H1 (cell line): ENCODE measurements at regions not wholly inside any gene's neighbourhood (a gene's known extent, or its start where the extent isn't known, plus 50 kb on each side); places are given as distances from the start of the nearest gene placed in this dataset.

ENCODE experiments used
- CTCF ChIA-PET: fragments of 300-600 bp; sonication (Branson Sonifier 250); formaldehyde crosslinking; loops from one replicate; lab custom pipeline; 2021; ENCODE audit not compliant: partially characterized antibody; lab: Charles Lee
- POLR2A ChIA-PET: fragments of 300-600 bp; sonication (Branson Sonifier 250); formaldehyde crosslinking; loops from one replicate; lab custom pipeline; 2021; ENCODE audit warnings: inconsistent platforms; ENCODE audit not compliant: partially characterized antibody; lab: Charles Lee
- DNase-seq, 2 experiments: peaks; one replicate each; pipeline versions ENCODE4 v3.0.0 to v3.0.0-alpha.2; 2010 to 2022; ENCODE audit warnings: low spot score in 2 of 2, low read depth in 1 of 2, mixed read lengths in 1 of 2
- FAIRE-seq: peaks from 2 replicates; lab custom pipeline; 2011; peaks lifted over from hg19 to GRCh38; lab: Jason Lieb, UNC
- H2AFZ ChIP-seq: 2 replicates; pipeline ENCODE4 v1.8.1; 2012; ENCODE audit warnings: low read length, inconsistent platforms
- H2AK5ac ChIP-seq: 2 replicates; pipeline ENCODE4 v1.6.1; 2013; ENCODE audit warnings: low read depth, low read length
- H2BK120ac ChIP-seq: replicated peaks from 2 replicates; pipeline ENCODE3; 2013; ENCODE audit warnings: low read depth, low read length, inconsistent platforms
- H2BK12ac ChIP-seq: 2 replicates; pipeline ENCODE4 v1.6.1; 2013; ENCODE audit warnings: low read depth, low read length
- H2BK15ac ChIP-seq: 2 replicates; pipeline ENCODE4 v1.6.1; 2013; ENCODE audit warnings: low read length
- H2BK20ac ChIP-seq: 2 replicates; pipeline ENCODE4 v1.6.1; 2013; ENCODE audit warnings: low read length
- H2BK5ac ChIP-seq: 2 replicates; pipeline ENCODE4 v1.6.1; 2013; ENCODE audit warnings: low read depth, low read length
- H3K14ac ChIP-seq: 2 replicates; pipeline ENCODE4 v1.6.1; 2013; ENCODE audit warnings: inconsistent platforms; ENCODE audit not compliant: insufficient read length
- H3K18ac ChIP-seq: 2 replicates; pipeline ENCODE4 v1.6.1; 2013; ENCODE audit warnings: low read length; ENCODE audit errors: extremely low read depth
- H3K23ac ChIP-seq: 2 replicates; pipeline ENCODE4 v1.6.1; 2013; ENCODE audit warnings: inconsistent platforms; ENCODE audit not compliant: insufficient read length
- H3K23me2 ChIP-seq: 2 replicates; pipeline ENCODE4 v1.6.1; 2013; ENCODE audit warnings: low read depth, low read length
- H3K27ac ChIP-seq: 2 replicates; pipeline ENCODE4 v1.6.1; 2011; ENCODE audit warnings: low read depth, low read length, inconsistent platforms
- H3K27me3 ChIP-seq, 4 experiments: replicated peaks in 1 of 4; 1 replicate in 1 of 4; 2 replicates in 3 of 4; pipeline versions ENCODE4 v1.6.1 to v1.8.1; 2011 to 2013; ENCODE audit warnings: low read length in 3 of 4, mild to moderate bottlenecking in 3 of 4, inconsistent platforms in 2 of 4, mixed read lengths in 2 of 4, moderate library complexity in 1 of 4; ENCODE audit not compliant: control insufficient read depth in 3 of 4, insufficient read depth in 3 of 4; ENCODE audit errors: extremely low read depth in 1 of 4
- H3K36me3 ChIP-seq, 4 experiments: 2 replicates each; pipeline versions ENCODE4 v1.6.1 to v1.8.1; 2011 to 2013; ENCODE audit warnings: mild to moderate bottlenecking in 4 of 4, low read length in 3 of 4, moderate library complexity in 2 of 4, control low read depth in 1 of 4, inconsistent platforms in 1 of 4; ENCODE audit not compliant: insufficient read depth in 4 of 4, control insufficient read depth in 2 of 4
- H3K4ac ChIP-seq: replicated peaks from 2 replicates; pipeline ENCODE3; 2013; ENCODE audit warnings: low read length, low read depth, mixed read lengths, inconsistent platforms; ENCODE audit not compliant: insufficient read length
- H3K4me1 ChIP-seq, 4 experiments: replicated peaks in 1 of 4; 1 replicate in 1 of 4; 2 replicates in 3 of 4; pipeline versions ENCODE4 v1.6.1 to v1.8.1; 2011 to 2013; ENCODE audit warnings: low read length in 3 of 4, inconsistent platforms in 2 of 4, mixed read lengths in 1 of 4; ENCODE audit not compliant: insufficient read depth in 4 of 4, control insufficient read depth in 3 of 4
- H3K4me2 ChIP-seq, 2 experiments: 2 replicates each; pipeline versions ENCODE4 v1.6.1 to v1.8.1; 2011 to 2013; ENCODE audit warnings: low read depth in 2 of 2, low read length in 2 of 2, control low read depth in 1 of 2, inconsistent platforms in 1 of 2, mild to moderate bottlenecking in 1 of 2; ENCODE audit not compliant: insufficient read depth in 1 of 2
- H3K4me3 ChIP-seq, 4 experiments: fragments of 200-600, 300-600 bp in 1 of 4; sonication (generic), shearing (Covaris generic), sonication (Bioruptor Twin) in 1 of 4; 2 replicates each; pipeline versions ENCODE4 v1.5.1 to v1.8.1; 2011 to 2016; ENCODE audit warnings: low read length in 4 of 4, low read depth in 3 of 4, control low read depth in 2 of 4, inconsistent platforms in 2 of 4, mild to moderate bottlenecking in 2 of 4, mixed read lengths in 1 of 4, moderate library complexity in 1 of 4; ENCODE audit not compliant: insufficient read depth in 2 of 4; ENCODE audit errors: extremely low read depth in 1 of 4
- H3K56ac ChIP-seq: replicated peaks from 2 replicates; pipeline ENCODE3; 2013; ENCODE audit warnings: low read depth, mild to moderate bottlenecking, mixed read lengths, low read length, inconsistent platforms; ENCODE audit not compliant: insufficient read length
- H3K79me1 ChIP-seq: 2 replicates; pipeline ENCODE4 v1.6.1; 2013; ENCODE audit warnings: low read depth, low read length, control low read depth
- H3K79me2 ChIP-seq, 2 experiments: 2 replicates each; pipeline versions ENCODE4 v1.6.1 to v1.8.1; 2012 to 2013; ENCODE audit warnings: low read length in 2 of 2, mild to moderate bottlenecking in 2 of 2, inconsistent platforms in 1 of 2; ENCODE audit not compliant: insufficient read depth in 2 of 2, control insufficient read depth in 1 of 2
- H3K9ac ChIP-seq, 4 experiments: replicated peaks in 1 of 4; 1 replicate in 1 of 4; 2 replicates in 3 of 4; pipeline versions ENCODE4 v1.6.1 to v1.8.1; 2011 to 2013; ENCODE audit warnings: low read depth in 3 of 4, low read length in 3 of 4, control low read depth in 2 of 4, mild to moderate bottlenecking in 2 of 4, moderate library complexity in 2 of 4, inconsistent platforms in 1 of 4; ENCODE audit errors: extremely low read depth in 1 of 4
- H3K9me3 ChIP-seq, 2 experiments: 2 replicates each; pipeline versions ENCODE4 v1.6.1 to v1.8.1; 2012 to 2013; ENCODE audit warnings: mild to moderate bottlenecking in 2 of 2, moderate library complexity in 2 of 2, control low read depth in 1 of 2, inconsistent platforms in 1 of 2, low read depth in 1 of 2, low read length in 1 of 2, mixed read lengths in 1 of 2; ENCODE audit not compliant: insufficient read depth in 2 of 2
- H4K20me1 ChIP-seq, 2 experiments: replicated peaks in 1 of 2; 2 replicates each; pipeline versions ENCODE3 to v1.8.1; 2011 to 2013; ENCODE audit warnings: inconsistent platforms in 2 of 2, low read length in 2 of 2, mild to moderate bottlenecking in 1 of 2; ENCODE audit not compliant: insufficient read depth in 2 of 2, control insufficient read depth in 1 of 2
- H4K5ac ChIP-seq: 2 replicates; pipeline ENCODE4 v1.6.1; 2013; ENCODE audit warnings: low read length, low read depth, mixed read lengths, inconsistent platforms; ENCODE audit not compliant: insufficient read length
- H4K8ac ChIP-seq: 2 replicates; pipeline ENCODE4 v1.8.0; 2013; ENCODE audit warnings: mild to moderate bottlenecking, moderate library complexity, low read length, inconsistent platforms; ENCODE audit not compliant: insufficient read depth; ENCODE audit errors: extremely low read depth
- H4K91ac ChIP-seq: replicated peaks from 2 replicates; pipeline ENCODE3; 2013; ENCODE audit warnings: low read length, mixed read lengths, inconsistent platforms; ENCODE audit not compliant: insufficient read length
- CHD1 ChIP-seq: IDR thresholded peaks from 2 replicates; pipeline ENCODE4 v1.6.1; 2012; ENCODE audit warnings: low read depth, low read length, improper control_type of control experiment
- NRF1 ChIP-seq: IDR thresholded peaks from 2 replicates; pipeline ENCODE4 v1.6.1; 2011; ENCODE audit warnings: mild to moderate bottlenecking, low read depth, low read length, improper control_type of control experiment
- RAD21 ChIP-seq, 2 experiments: IDR thresholded peaks in 1 of 2; conservative IDR thresholded peaks in 1 of 2; 2 replicates each; pipeline ENCODE4 v1.6.1; 2011; ENCODE audit warnings: low read depth in 2 of 2, low read length in 2 of 2, improper control_type of control experiment in 1 of 2, inconsistent platforms in 1 of 2, mild to moderate bottlenecking in 1 of 2, moderate library complexity in 1 of 2
- RFX5 ChIP-seq: IDR thresholded peaks from 2 replicates; pipeline ENCODE4 v1.6.1; 2011; ENCODE audit warnings: low read depth, low read length, improper control_type of control experiment, borderline replicate concordance
- SAP30 ChIP-seq: fragments of 300-600 bp; sonication (generic); IDR thresholded peaks from 2 replicates; pipeline ENCODE4 v1.7.1; 2012; ENCODE audit warnings: low read length, moderate library complexity, mild to moderate bottlenecking, inconsistent platforms; ENCODE audit not compliant: insufficient read depth, insufficient replicate concordance
- ZNF274 ChIP-seq: IDR thresholded peaks from 2 replicates; pipeline ENCODE4 v1.7.0; 2012; ENCODE audit warnings: low read length, borderline replicate concordance; ENCODE audit errors: extremely low read depth
- WGBS, 2 experiments: shearing (Covaris generic) in 1 of 2; methylation state at CpG; one replicate each; pipeline versions ENCODE4 v1.1.6 to v1.1.7; 2013 to 2015; ENCODE audit warnings: low lambda C conversion rate in 2 of 2, mixed read lengths in 2 of 2, inconsistent platforms in 1 of 2, low coverage in 1 of 2, missing lambda C conversion rate in 1 of 2; ENCODE audit not compliant: insufficient replicate concordance in 2 of 2, insufficient coverage in 1 of 2, insufficient read length in 1 of 2; ENCODE audit errors: extremely low coverage in 1 of 2, missing lambda C conversion rate in 1 of 2; 5-methylcytosine and 5-hydroxymethylcytosine counted together
- TF ChIP-seq, protein P1 (sequence below): IDR thresholded peaks from 2 replicates; pipeline ENCODE4 v1.6.1; 2012; ENCODE audit warnings: inconsistent platforms
- TF ChIP-seq, protein P2 (sequence below), 3 experiments: IDR thresholded peaks; 1 replicate in 2 of 3; 2 replicates in 1 of 3; pipeline versions ENCODE4 v1.5.1 to v1.6.1; 2011; ENCODE audit warnings: low read length in 3 of 3, mild to moderate bottlenecking in 3 of 3, inconsistent platforms in 2 of 3, low read depth in 1 of 3, moderate library complexity in 1 of 3; ENCODE audit not compliant: insufficient read depth in 1 of 3; ENCODE audit errors: control extremely low read depth in 1 of 3

DNA sequence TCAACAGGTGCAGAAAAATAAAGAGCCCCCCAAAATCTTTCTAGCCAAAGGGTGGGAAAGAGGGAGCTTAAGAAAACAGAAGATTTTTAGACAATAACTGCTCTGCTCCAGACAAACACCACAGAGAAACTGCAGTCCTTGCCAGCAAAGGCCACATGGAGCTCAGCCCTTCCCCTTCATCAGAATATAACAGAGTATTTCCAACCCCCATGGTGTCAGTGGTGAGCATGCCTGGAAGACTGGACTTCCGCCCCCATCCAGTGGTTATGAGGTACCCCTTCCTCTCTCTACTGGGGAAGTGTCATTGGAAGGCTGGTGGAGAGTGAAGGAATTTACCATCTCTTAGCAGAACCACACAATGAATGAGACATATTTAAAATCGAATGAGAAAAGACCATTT is 1007.3 kb upstream of the CELF2 start:
- no peak overlapping the region for H3K23ac ChIP-seq

More for the DNA sequence above, 1007.3 kb upstream of the CELF2 start:
- Histone ChIP-seq H3K18ac (no peak overlapping the region), H2AK5ac (no peak overlapping the region), H3K4ac (no peak overlapping the region), H3K79me1 (no peaks in the 10 kb centered on the region), H3K27me3 (no peaks in the 10 kb centered on the region), H3K27ac (no peak overlapping the region), H3K9me3 (no peaks in the 10 kb centered on the region), H3K79me2 (no peaks in the 10 kb centered on the region), H4K5ac (no peak overlapping the region), H3K56ac (no peak overlapping the region), H4K91ac (no peak overlapping the region), H2BK5ac (no peak overlapping the region), H2BK20ac (no peak overlapping the region), H2BK120ac (no peak overlapping the region), H3K4me3 (no peak overlapping the region), H3K4me1 (no peaks in the 10 kb centered on the region), H2AFZ (peak overlapping the region; percentile 91), H2BK12ac (no peak overlapping the region), H3K9ac (no peak overlapping the region), H4K8ac (no peak overlapping the region), H3K14ac (no peak overlapping the region), H4K20me1 (no peaks in the 10 kb centered on the region), H3K23me2 (no peaks in the 10 kb centered on the region), H3K4me2 (no peak overlapping the region; a peak in 1 of 4 replicates), H2BK15ac (no peak overlapping the region), H3K36me3 (no peaks in the 10 kb centered on the region)
- TF ChIP-seq, protein P1, sequence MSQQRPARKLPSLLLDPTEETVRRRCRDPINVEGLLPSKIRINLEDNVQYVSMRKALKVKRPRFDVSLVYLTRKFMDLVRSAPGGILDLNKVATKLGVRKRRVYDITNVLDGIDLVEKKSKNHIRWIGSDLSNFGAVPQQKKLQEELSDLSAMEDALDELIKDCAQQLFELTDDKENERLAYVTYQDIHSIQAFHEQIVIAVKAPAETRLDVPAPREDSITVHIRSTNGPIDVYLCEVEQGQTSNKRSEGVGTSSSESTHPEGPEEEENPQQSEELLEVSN: no peak
- no peak for TF ChIP-seq CHD1
- TF ChIP-seq ZNF274: no peak
- TF ChIP-seq RFX5: no peak
- TF ChIP-seq, protein P2, sequence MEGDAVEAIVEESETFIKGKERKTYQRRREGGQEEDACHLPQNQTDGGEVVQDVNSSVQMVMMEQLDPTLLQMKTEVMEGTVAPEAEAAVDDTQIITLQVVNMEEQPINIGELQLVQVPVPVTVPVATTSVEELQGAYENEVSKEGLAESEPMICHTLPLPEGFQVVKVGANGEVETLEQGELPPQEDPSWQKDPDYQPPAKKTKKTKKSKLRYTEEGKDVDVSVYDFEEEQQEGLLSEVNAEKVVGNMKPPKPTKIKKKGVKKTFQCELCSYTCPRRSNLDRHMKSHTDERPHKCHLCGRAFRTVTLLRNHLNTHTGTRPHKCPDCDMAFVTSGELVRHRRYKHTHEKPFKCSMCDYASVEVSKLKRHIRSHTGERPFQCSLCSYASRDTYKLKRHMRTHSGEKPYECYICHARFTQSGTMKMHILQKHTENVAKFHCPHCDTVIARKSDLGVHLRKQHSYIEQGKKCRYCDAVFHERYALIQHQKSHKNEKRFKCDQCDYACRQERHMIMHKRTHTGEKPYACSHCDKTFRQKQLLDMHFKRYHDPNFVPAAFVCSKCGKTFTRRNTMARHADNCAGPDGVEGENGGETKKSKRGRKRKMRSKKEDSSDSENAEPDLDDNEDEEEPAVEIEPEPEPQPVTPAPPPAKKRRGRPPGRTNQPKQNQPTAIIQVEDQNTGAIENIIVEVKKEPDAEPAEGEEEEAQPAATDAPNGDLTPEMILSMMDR (IDR thresholded peaks at IDR 0.05; ENCODE audit: control extremely low read depth in 1 of 3, insufficient read depth in 1 of 3, low read depth in 1 of 3, low read length in 3 of 3): peak in 1 of 3 experiments; percentile 12; a peak in 1 of 4 replicates
- peak; percentile 39 to 49; a peak in 3 of 4 replicates for TF ChIP-seq RAD21 (IDR thresholded peaks at IDR 0.05 in 1 of 2, conservative IDR thresholded peaks at IDR 0.05 in 1 of 2; ENCODE audit: low read depth in 2 of 2, low read length in 2 of 2)
- no peak for TF ChIP-seq SAP30
- no peak for TF ChIP-seq NRF1
- POLR2A ChIA-PET: no interaction called here
- FAIRE-seq: peak; percentile 32
- CTCF ChIA-PET: interaction anchor here (1.0 kb wide), 1 partner anchor 667 kb away, joined by 4 read pairs; no protein-coding TSS in a partner anchor
- DNase-seq: no peak
- 63% methylated on average over 2 of the region's 2 CpGs; no CpG with 5 or more reads in 1 of the 2 experiments for WGBS, 2 experiments
